Panc1 (cell line): ENCODE measurements at regions not wholly inside any gene's neighbourhood (a gene's known extent, or its start where the extent isn't known, plus 50 kb on each side); places are given as distances from the start of the nearest gene placed in this dataset.

Source experiments
- ATAC-seq: fragments of 200-7000 bp; cut with Tn5 transposase; 2 replicates; pipeline ENCODE4 v1.9.1; 2020; ENCODE audit warnings: mild to moderate bottlenecking, moderate library complexity
- BruUV-seq: library from RNA; stranded (reverse); fragments of 400-500 nt; replicated peaks from 2 replicates; lab custom pipeline; 2021; lab: Mats Ljungman, UMichigan
- CTCF ChIA-PET: fragments of 300-600 bp; sonication (Branson Sonifier 250); formaldehyde crosslinking; loops from one replicate; lab custom pipeline; 2022; ENCODE audit warnings: antibody characterized with exemption; lab: Charles Lee
- POLR2A ChIA-PET: fragments of 300-600 bp; sonication (Branson Sonifier 250); formaldehyde crosslinking; loops from one replicate; lab custom pipeline; 2022; ENCODE audit warnings: antibody characterized with exemption; lab: Charles Lee
- DNase-seq: peaks from one replicate; pipeline ENCODE4 v3.0.0-alpha.2; 2010; ENCODE audit warnings: low read depth, low spot score
- H3K27ac ChIP-seq: 2 replicates; pipeline ENCODE4 v1.5.1; 2011; ENCODE audit warnings: mild to moderate bottlenecking, low read length, inconsistent platforms
- H3K27me3 ChIP-seq: fragments of 200-500 bp; sonication (Bioruptor generic); 2 replicates; pipeline ENCODE4 v1.6.0; 2014; ENCODE audit warnings: low read length, inconsistent platforms; ENCODE audit not compliant: control insufficient read depth, insufficient read depth
- H3K36me3 ChIP-seq: fragments of 200-500 bp; sonication (Bioruptor generic); 2 replicates; pipeline ENCODE4 v1.5.1; 2014; ENCODE audit warnings: inconsistent platforms, mild to moderate bottlenecking, low read length, moderate library complexity; ENCODE audit not compliant: control insufficient read depth, insufficient read depth
- H3K4me1 ChIP-seq: 2 replicates; pipeline ENCODE4 v1.5.1; 2011; ENCODE audit warnings: inconsistent platforms, mild to moderate bottlenecking, low read length, moderate library complexity; ENCODE audit not compliant: control insufficient read depth, insufficient read depth
- H3K4me3 ChIP-seq, 2 experiments: 2 replicates each; pipeline ENCODE4 v1.5.1; 2011 to 2012; ENCODE audit warnings: low read depth in 2 of 2, low read length in 2 of 2, mild to moderate bottlenecking in 2 of 2, inconsistent platforms in 1 of 2, moderate library complexity in 1 of 2
- H3K9me3 ChIP-seq: fragments of 200-500 bp; sonication (Bioruptor generic); 2 replicates; pipeline ENCODE4 v1.5.1; 2014; ENCODE audit warnings: low read depth, mild to moderate bottlenecking, inconsistent platforms, low read length, moderate library complexity; ENCODE audit not compliant: control insufficient read depth, insufficient read depth
- CTCF ChIP-seq: fragments of 450-650 bp; IDR thresholded peaks from 2 replicates; pipeline ENCODE4 v1.5.1; 2017; ENCODE audit warnings: mild to moderate bottlenecking
- POLR2AphosphoS5 ChIP-seq: IDR thresholded peaks from 2 replicates; pipeline ENCODE4 v1.6.1; 2012; ENCODE audit warnings: mild to moderate bottlenecking, low read depth, low read length, moderate library complexity
- SIN3A ChIP-seq: IDR thresholded peaks from 2 replicates; pipeline ENCODE4 v1.6.1; 2012; ENCODE audit warnings: low read depth, mild to moderate bottlenecking, low read length, moderate library complexity, borderline replicate concordance; ENCODE audit not compliant: insufficient read depth
- TCF7L2 ChIP-seq: IDR thresholded peaks from 2 replicates; pipeline ENCODE4 v1.6.1; 2011; ENCODE audit warnings: mild to moderate bottlenecking, low read depth, low read length, inconsistent platforms
- in situ Hi-C: cut with HindIII; loops from 2 replicates; pipeline ENCODE4 v1.10.0; 2016; ENCODE audit warnings: low sequenced_read_pairs, low pct_unique_long_range_greater_than_20kb
- intact Hi-C: fragments of 100-400 bp; cut with micrococcal nuclease; formaldehyde crosslinking; loops from one replicate; pipeline ENCODE4 v1.10.0; 2022; ENCODE audit not compliant: unreplicated experiment
- TF ChIP-seq, protein P1 (sequence below), 2 experiments: IDR thresholded peaks; 2 replicates each; pipeline ENCODE4 v1.6.1; 2011 to 2012; ENCODE audit warnings: low read depth in 2 of 2, control low read depth in 1 of 2, low read length in 1 of 2, mild to moderate bottlenecking in 1 of 2, moderate library complexity in 1 of 2; ENCODE audit not compliant: insufficient read depth in 1 of 2

GRCh38 chr7:86137343-86137742 lies 506.4 kb upstream of the GRM3 start:
- Histone ChIP-seq H3K27me3 (no peaks in the 10 kb centered on the region), H3K4me3 (no peak overlapping the region), H3K4me1 (no peaks in the 10 kb centered on the region), H3K36me3 (no peaks in the 10 kb centered on the region), H3K27ac (no peak overlapping the region), H3K9me3 (0 out of 2 replicates have a peak, but pooled peaks cover 2% of the 10 kb centered on the region)
- POLR2A ChIA-PET = no interaction called here
- no peak for ATAC-seq
- CTCF ChIA-PET = no interaction called here
- in situ Hi-C loops = no loop called here
- no peak for TF ChIP-seq POLR2AphosphoS5
- TF ChIP-seq TCF7L2 = no peak
- TF ChIP-seq SIN3A = no peak
- no peak for TF ChIP-seq CTCF
- intact Hi-C loops = no loop called here
- no TSS peak for BruUV-seq
- no peak for DNase-seq

- in situ Hi-C loops = no loop called here
- ATAC-seq (no peak), DNase-seq (no peak)
- Histone ChIP-seq H3K4me1 (no peaks in the 10 kb centered on the region), H3K36me3 (no peaks in the 10 kb centered on the region), H3K4me3 (no peak overlapping the region), H3K27me3 (no peaks in the 10 kb centered on the region), H3K27ac (no peak overlapping the region), H3K9me3 (0 out of 2 replicates have a peak, but pooled peaks cover 2% of the 10 kb centered on the region)
- CTCF ChIA-PET = no interaction called here
- POLR2A ChIA-PET = no interaction called here
- TF ChIP-seq SIN3A = no peak
- TF ChIP-seq CTCF = no peak
- no peak for TF ChIP-seq TCF7L2
- TF ChIP-seq, protein P1, sequence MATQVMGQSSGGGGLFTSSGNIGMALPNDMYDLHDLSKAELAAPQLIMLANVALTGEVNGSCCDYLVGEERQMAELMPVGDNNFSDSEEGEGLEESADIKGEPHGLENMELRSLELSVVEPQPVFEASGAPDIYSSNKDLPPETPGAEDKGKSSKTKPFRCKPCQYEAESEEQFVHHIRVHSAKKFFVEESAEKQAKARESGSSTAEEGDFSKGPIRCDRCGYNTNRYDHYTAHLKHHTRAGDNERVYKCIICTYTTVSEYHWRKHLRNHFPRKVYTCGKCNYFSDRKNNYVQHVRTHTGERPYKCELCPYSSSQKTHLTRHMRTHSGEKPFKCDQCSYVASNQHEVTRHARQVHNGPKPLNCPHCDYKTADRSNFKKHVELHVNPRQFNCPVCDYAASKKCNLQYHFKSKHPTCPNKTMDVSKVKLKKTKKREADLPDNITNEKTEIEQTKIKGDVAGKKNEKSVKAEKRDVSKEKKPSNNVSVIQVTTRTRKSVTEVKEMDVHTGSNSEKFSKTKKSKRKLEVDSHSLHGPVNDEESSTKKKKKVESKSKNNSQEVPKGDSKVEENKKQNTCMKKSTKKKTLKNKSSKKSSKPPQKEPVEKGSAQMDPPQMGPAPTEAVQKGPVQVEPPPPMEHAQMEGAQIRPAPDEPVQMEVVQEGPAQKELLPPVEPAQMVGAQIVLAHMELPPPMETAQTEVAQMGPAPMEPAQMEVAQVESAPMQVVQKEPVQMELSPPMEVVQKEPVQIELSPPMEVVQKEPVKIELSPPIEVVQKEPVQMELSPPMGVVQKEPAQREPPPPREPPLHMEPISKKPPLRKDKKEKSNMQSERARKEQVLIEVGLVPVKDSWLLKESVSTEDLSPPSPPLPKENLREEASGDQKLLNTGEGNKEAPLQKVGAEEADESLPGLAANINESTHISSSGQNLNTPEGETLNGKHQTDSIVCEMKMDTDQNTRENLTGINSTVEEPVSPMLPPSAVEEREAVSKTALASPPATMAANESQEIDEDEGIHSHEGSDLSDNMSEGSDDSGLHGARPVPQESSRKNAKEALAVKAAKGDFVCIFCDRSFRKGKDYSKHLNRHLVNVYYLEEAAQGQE (IDR thresholded peaks at IDR 0.05; ENCODE audit: insufficient read depth in 1 of 2, low read depth in 2 of 2, low read length in 1 of 2) = no peak
- no peak for TF ChIP-seq POLR2AphosphoS5
- intact Hi-C loops = no loop called here
- no TSS peak for BruUV-seq
Measured at GRCh38 chr7:86130268-86130667, 513.4 kb upstream of the GRM3 start.

- ATAC-seq (no peak), DNase-seq (no peak)
- Histone ChIP-seq H3K27ac (no peak overlapping the region), H3K36me3 (no peaks in the 10 kb centered on the region), H3K27me3 (no peaks in the 10 kb centered on the region), H3K4me3 (no peak overlapping the region), H3K4me1 (no peaks in the 10 kb centered on the region), H3K9me3 (no peaks in the 10 kb centered on the region)
- TF ChIP-seq TCF7L2 (no peak), POLR2AphosphoS5 (no peak), SIN3A (no peak), CTCF (no peak)
- TF ChIP-seq, protein P1 (IDR thresholded peaks at IDR 0.05; ENCODE audit: insufficient read depth in 1 of 2, low read depth in 2 of 2, low read length in 1 of 2) = no peak
- no TSS peak for BruUV-seq
- CTCF ChIA-PET = no interaction called here
- in situ Hi-C loops = no loop called here
- intact Hi-C loops = no loop called here
- POLR2A ChIA-PET = no interaction called here
Measured at GRCh38 chr7:86123476-86123875, 520.2 kb upstream of the GRM3 start.
